Muscle layer of duodenum (tissue), 2 donors: ENCODE measurements at regions not wholly inside any gene's neighbourhood (a gene's known extent, or its start where the extent isn't known, plus 50 kb on each side); places are given as distances from the start of the nearest gene placed in this dataset.

ENCODE experiments used
- H3K27ac ChIP-seq: one replicate; pipeline ENCODE4 v1.7.0; 2013; ENCODE audit warnings: mild to moderate bottlenecking, low read length
- H3K27me3 ChIP-seq: one replicate; pipeline ENCODE4 v1.7.0; 2013; ENCODE audit warnings: low read depth, mild to moderate bottlenecking, control low read depth, low read length
- H3K36me3 ChIP-seq, 2 donors: one replicate each; pipeline ENCODE4 v1.7.0; 2013; ENCODE audit warnings: low read length in 2 of 2, control low read depth in 1 of 2, mild to moderate bottlenecking in 1 of 2; ENCODE audit not compliant: insufficient read depth in 2 of 2, control insufficient read depth in 1 of 2
- H3K4me1 ChIP-seq, 2 donors: one replicate each; pipeline ENCODE4 v1.7.0; 2013; ENCODE audit warnings: low read length in 2 of 2, mild to moderate bottlenecking in 2 of 2, control low read depth in 1 of 2, moderate library complexity in 1 of 2; ENCODE audit not compliant: insufficient read depth in 2 of 2, control insufficient read depth in 1 of 2
- H3K4me3 ChIP-seq, 2 donors: one replicate each; pipeline ENCODE4 v1.7.0; 2013; ENCODE audit warnings: low read length in 2 of 2, low read depth in 1 of 2, mild to moderate bottlenecking in 1 of 2
- H3K9me3 ChIP-seq, 2 donors: one replicate each; pipeline ENCODE4 v1.7.0; 2013; ENCODE audit warnings: low read length in 2 of 2, control low read depth in 1 of 2, mild to moderate bottlenecking in 1 of 2; ENCODE audit not compliant: control insufficient read depth in 1 of 2
- donor health status: healthy.

DNA sequence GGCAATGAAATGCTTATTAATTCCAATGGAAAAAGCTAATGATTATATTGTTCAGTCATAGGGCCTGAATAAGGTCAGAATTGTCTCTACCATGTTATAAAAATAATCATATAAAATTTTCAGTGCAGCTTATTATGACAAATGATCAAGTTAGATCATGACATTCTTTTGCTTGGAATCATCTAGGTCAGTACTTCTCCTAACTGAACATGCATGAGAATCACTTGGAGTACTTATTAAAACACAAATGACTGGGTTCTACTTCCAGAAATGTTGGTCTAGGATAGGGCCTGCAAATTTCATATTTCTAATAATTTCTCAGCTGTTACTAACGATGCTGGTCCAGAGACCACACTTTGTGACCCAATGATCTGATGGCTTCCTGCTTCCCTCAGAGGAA lies 806.0 kb upstream of the ZNF608 start:
- Histone ChIP-seq H3K27me3 (no peaks in the 10 kb centered on the region), H3K9me3 (no peaks in the 10 kb centered on the region), H3K4me3 (no peak overlapping the region), H3K27ac (no peak overlapping the region), H3K36me3 (no peaks in the 10 kb centered on the region), H3K4me1 (no peaks in the 10 kb centered on the region)

DNA sequence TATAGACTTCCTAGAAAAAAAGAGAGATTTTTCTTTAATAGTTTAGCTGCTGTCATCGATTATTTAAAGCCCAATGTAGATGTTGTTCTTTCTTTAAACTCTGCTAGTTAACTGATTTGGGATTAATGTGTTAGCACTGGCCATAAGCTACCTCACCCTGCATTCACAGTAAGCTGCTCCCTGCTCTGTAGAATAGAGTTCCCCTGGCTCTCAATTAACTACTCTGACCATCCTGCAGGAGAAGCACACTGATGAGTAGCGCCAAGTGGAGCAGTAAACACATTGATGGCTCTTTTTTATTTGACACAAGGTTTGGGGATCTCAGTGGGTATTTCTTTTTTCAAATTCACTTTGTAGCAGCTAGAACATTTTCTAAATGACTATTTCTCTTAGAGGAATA lies 807.9 kb upstream of the ZNF608 start:
- Histone ChIP-seq H3K4me3 (no peak overlapping the region), H3K4me1 (no peaks in the 10 kb centered on the region), H3K27ac (no peak overlapping the region), H3K36me3 (no peaks in the 10 kb centered on the region), H3K9me3 (no peaks in the 10 kb centered on the region), H3K27me3 (no peaks in the 10 kb centered on the region)

DNA sequence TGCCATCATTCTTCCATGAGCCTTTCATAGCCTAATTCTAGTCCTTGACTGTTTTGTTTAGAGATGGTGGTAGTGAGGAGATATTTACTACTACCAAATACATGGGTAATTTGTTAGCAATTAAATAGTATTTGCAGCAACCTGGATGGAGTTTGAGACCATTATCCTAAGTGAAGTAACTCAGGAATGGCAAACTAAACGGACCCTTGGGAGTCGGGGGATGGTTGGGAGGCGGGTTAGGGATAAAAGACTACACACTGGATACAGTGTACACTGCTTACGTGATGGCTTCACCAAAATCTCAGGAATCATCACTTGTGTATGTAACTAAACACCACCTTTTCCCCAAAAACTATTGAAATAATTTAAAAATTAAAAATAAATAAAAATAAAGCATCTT lies 809.2 kb upstream of the ZNF608 start:
- H3K36me3 ChIP-seq = no peaks in the 10 kb centered on the region
- H3K27me3 ChIP-seq = no peaks in the 10 kb centered on the region
- H3K9me3 ChIP-seq = no peaks in the 10 kb centered on the region
- H3K4me3 ChIP-seq = no peak overlapping the region
- H3K27ac ChIP-seq = no peak overlapping the region
- no peaks in the 10 kb centered on the region for H3K4me1 ChIP-seq

DNA sequence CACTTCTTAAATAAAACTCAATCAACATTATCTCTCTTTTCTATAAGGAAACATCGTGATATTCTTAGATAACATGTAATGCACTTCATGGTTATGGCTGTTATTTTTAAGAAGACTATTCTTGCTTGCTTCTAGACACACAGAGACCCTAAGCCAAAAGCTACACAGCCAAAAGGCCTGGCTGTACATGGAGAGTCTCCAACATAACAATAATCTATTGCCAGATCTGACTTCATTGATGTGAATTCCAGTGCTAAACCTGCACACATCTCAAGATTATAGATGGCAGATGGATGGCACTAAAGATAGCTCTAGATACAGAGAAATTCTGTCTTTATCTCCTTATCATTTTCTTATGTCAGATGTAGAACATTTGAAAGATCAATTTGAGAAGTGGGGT lies 811.6 kb upstream of the ZNF608 start:
- no peaks in the 10 kb centered on the region for H3K4me1 ChIP-seq
- no peaks in the 10 kb centered on the region for H3K9me3 ChIP-seq
- H3K36me3 ChIP-seq = no peaks in the 10 kb centered on the region
- no peaks in the 10 kb centered on the region for H3K27me3 ChIP-seq
- H3K4me3 ChIP-seq = no peak overlapping the region
- no peak overlapping the region for H3K27ac ChIP-seq

DNA sequence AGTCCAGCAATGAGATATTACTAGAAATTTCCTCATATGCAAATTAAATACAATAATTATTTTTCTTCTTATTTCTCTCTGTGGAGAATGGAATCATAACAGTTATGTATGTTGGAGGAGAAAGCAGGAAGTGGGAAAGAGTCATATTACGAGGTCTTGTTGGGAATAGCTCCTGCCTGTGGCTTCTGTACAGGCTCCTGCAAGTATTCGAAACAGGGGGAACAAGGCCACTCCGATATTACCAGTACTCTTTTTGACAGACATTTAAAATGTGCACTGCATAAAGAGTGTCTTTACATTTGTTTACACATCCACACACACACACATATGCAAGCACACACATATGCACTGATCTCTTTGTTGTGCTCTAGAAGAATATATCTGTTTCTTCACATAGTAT lies 812.0 kb upstream of the ZNF608 start:
- Histone ChIP-seq H3K4me3 (no peak overlapping the region), H3K27ac (no peak overlapping the region), H3K4me1 (no peaks in the 10 kb centered on the region), H3K27me3 (no peaks in the 10 kb centered on the region), H3K9me3 (no peaks in the 10 kb centered on the region), H3K36me3 (no peaks in the 10 kb centered on the region)

DNA sequence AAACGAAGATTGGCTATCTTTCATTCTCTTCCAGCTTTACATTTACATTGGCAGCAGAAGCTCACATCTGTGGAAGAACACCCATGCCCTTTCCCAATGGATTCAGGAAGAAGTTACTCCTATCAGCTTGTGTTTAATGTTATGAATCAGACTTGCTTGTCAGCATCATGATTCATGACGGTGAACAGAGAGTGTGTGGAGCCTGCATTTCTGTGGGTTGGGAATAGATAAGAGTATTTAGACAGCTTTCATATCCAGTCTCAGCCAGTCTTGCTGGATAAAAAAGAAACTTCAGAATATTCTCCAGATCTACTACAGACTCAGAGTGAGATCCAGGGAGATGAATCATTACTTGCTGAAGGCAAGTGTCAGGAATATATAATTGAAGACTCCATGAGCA lies 812.9 kb upstream of the ZNF608 start:
- Histone ChIP-seq H3K4me1 (no peaks in the 10 kb centered on the region), H3K27me3 (no peaks in the 10 kb centered on the region), H3K4me3 (no peak overlapping the region), H3K9me3 (no peaks in the 10 kb centered on the region), H3K27ac (no peak overlapping the region), H3K36me3 (no peaks in the 10 kb centered on the region)

DNA sequence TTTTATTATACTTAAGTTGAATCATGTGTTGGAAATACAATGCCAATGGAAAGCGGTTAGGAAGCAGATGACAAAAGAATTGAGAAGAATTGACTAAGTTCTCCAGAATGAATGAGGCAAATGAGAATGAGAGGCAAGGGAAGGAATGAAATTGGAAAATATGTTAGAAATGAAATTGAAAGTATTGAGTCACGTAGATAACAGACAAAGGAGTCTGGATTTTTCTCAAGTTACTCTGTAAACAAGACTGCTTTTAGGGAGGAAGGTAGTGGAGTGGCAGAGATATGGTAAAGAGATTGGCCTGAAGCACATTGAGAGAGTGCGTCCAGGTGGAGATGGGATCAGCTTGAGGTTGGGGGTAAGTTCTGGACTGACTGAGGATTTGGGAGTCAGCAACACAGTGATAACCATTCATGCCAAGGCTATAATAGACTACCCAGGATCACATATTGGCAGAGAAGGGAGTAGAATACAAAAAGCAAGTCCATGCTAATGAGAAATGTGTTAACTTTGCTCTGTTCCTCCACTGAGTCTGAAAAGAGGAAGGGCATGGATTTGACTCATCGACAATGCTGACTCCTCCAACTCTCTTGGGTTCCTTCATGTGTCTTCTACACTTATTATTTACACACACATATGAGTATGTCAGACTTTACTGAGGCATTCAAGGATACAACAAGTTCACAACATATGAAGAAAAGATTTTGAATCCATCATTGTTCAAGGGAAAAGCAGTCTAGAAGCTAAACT lies 814.2 kb upstream of the ZNF608 start:
- Histone ChIP-seq H3K27ac (no peak overlapping the region), H3K36me3 (no peaks in the 10 kb centered on the region), H3K9me3 (no peaks in the 10 kb centered on the region), H3K27me3 (no peaks in the 10 kb centered on the region), H3K4me1 (no peaks in the 10 kb centered on the region), H3K4me3 (no peak overlapping the region)

DNA sequence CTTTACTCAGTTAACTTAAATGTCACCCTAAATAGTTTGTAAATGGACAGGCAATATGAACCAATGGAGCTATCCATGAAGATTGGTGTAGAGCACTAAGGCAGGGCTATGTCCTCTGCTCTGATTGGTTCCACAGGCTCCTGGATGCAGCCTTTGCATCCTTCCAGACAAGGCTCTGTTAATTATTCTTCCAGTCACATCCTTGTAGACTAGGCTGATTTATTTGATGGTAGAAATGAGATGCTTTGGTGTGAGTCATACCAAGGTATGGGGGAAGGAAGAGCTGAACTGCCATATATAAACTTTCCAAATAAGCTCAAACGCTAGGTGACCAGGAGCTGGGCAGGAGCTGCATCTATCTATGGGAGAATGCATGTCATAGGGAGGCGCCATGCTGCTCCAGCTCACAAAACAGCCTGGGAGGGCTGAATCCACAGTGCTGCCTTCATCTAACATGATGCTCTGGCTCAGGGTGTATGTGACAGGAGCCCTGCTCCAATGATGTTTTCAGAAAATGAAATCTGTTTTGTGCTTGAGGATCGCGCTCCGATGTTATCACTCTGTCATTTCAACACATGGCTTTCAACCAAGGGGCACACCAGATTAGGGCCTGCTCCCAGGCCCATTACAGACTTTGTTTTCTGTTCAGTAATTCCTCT lies 818.0 kb upstream of the ZNF608 start:
- peaks cover 0 to 5% of the 10 kb centered on the region in 2 donors for H3K9me3 ChIP-seq
- no peaks in the 10 kb centered on the region for H3K4me1 ChIP-seq
- no peaks in the 10 kb centered on the region for H3K36me3 ChIP-seq
- H3K4me3 ChIP-seq = no peak overlapping the region
- no peak overlapping the region for H3K27ac ChIP-seq
- H3K27me3 ChIP-seq = no peaks in the 10 kb centered on the region

DNA sequence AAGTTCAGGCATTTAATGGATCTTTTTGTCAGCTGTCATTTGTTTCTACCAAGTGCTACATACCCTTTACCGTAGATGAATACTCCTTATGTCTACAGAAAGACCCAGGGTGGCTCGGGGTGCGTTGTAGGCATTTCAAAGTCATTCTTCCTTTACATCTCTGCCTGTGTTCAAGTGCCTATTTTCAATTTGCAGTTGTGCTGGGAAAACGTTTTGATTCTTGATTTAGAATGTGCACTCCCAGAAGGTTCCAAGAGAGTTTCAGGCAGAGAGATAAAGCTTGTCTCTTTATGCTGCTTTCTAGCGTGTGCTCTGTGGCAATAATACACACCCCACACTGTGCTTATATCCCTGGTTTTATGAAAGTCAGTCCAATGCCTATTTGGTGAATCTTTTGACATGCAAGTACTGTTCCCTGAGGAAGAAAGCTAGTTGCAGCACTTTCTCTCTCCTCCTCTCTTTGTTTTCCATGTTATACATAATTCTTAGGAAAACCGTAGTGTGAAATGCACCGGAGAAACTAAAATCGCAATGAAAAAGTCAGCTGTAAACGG lies 828.1 kb upstream of the ZNF608 start:
- no peak overlapping the region for H3K27ac ChIP-seq
- H3K4me3 ChIP-seq = no peak overlapping the region

DNA sequence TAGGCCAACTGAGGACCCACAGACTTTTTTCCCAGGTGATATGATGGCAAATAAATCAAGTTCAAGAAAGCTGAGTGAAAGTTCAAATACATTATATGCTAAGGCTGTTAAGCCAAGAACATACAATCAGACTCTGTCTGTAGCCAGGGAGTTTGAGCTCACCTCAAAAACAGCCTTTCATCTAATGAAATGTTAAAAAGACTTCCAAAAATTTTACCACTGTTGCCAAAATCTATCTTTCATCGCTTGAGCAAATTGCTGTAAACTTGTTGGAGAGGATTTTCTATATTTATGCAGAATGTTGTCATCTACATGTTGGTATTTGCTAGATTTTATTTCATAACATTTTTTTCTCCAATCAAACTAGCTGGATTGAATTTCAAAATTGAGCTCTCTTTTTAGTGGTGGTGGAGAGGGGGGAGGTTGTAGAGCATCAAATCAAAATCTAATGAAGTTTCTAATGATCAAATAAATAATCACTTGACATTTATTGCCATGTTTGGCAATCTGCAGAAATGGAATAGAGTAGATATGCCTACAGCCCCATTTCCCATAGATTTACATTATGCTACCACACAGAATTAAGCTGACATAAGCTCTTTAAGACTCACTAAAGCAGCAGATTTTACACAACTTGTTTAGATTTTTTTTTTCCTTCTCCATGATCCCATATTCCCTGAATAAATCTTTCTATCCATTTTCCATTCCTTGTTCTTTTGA lies 828.9 kb upstream of the ZNF608 start:
- H3K27ac ChIP-seq = no peak overlapping the region
- H3K36me3 ChIP-seq = no peaks in the 10 kb centered on the region
- H3K9me3 ChIP-seq = no peaks in the 10 kb centered on the region
- no peaks in the 10 kb centered on the region for H3K27me3 ChIP-seq
- H3K4me3 ChIP-seq = no peak overlapping the region
- H3K4me1 ChIP-seq = no peaks in the 10 kb centered on the region

More for the DNA sequence above, 828.1 kb upstream of the ZNF608 start:
- no peaks in the 10 kb centered on the region for H3K4me1 ChIP-seq
- no peaks in the 10 kb centered on the region for H3K27me3 ChIP-seq
- H3K36me3 ChIP-seq = no peaks in the 10 kb centered on the region
- H3K9me3 ChIP-seq = no peaks in the 10 kb centered on the region

DNA sequence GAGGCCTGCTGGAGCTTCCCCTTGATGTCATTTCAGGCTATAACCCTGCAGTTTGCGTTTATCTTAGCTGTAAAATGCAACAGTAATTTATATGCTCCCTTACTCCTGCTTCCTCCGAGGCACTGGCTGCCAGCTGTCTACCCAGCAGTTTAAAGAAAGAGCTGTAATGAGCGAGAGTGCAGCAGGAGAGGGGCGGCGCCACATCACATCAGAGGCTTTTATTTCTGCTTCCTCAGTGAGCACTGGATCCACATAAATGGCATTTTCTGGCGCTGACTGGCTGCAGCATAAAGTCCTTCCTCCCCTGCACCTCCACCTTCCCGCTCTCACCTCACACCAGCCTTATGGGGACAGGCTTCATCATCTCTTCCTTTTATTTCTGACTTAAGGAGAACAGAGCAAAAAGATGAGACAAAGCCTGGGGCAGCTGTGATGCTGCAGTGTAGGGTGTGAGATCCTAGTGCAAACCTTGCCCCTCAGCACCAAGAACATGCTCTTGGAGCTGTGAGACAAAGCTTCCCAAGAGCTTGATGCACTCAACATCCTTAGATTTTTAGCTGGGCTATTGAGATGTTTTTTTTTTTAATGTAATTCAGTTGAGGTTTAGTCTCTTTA lies 829.6 kb upstream of the ZNF608 start:
- H3K4me3 ChIP-seq = no peak overlapping the region
- H3K27ac ChIP-seq = no peak overlapping the region
- no peaks in the 10 kb centered on the region for H3K36me3 ChIP-seq
- H3K9me3 ChIP-seq = no peaks in the 10 kb centered on the region
- H3K27me3 ChIP-seq = no peaks in the 10 kb centered on the region
- no peaks in the 10 kb centered on the region for H3K4me1 ChIP-seq
